ENCODE measurements at regions not wholly inside any gene's neighbourhood (a gene's known extent, or its start where the extent isn't known, plus 50 kb on each side); places are given as distances from the start of the nearest gene placed in this dataset.

DNA sequence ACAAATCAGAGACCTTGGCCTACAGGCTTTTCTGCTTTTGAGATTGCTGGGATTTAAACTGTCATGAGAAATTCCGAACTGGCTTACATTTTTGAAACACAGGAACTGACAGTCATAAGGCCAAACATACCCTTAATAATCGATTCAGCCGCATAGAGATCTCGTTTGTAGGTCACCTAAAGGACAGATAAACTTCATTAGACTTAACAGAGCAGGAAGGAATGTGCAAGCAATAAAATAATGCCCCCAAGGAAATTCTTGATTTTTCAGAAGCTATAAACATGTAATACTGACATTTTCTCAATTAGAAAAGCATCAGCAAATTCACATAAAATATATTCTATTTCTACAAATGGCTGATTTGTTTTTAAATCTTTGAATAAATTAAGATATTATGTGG is 120.0 kb downstream of the CRPPA start:
- no peak for DNase-seq (ENCODE audit: insufficient read length, low spot score)
- FAIRE-seq = peak; percentile 72
- TF ChIP-seq POLR2A (IDR thresholded peaks at IDR 0.05; ENCODE audit: low read depth, low read length) = no peak

DNA sequence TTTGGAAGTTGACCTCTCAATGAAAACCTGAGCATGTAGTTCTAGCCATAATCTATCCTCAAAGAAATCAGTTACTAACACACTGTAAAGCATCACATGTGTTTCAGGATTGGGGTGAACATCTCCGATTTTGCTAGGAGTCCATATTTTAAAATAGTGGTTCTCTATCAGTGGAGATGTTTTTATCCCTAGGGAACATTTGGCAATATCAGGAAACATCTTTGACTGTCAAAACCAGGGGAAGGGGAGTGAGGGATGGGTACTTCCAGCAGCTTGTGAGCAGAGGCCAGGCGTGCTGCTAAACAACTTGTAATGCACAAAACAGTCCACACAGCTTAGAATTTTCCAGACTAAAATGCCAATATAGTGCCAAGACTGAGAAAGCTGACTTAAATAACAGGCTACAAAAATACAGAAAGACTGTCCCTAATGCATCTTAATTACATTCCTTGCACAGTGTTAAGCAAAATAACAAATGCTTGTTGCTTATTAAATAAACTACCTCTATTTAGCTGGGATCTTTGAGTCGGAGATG is 120.9 kb downstream of the CRPPA start:
- TF ChIP-seq POLR2A (IDR thresholded peaks at IDR 0.05; ENCODE audit: low read depth, low read length) = no peak
- no peak for DNase-seq (ENCODE audit: insufficient read length, low spot score)
- peak; percentile 82 for FAIRE-seq

DNA sequence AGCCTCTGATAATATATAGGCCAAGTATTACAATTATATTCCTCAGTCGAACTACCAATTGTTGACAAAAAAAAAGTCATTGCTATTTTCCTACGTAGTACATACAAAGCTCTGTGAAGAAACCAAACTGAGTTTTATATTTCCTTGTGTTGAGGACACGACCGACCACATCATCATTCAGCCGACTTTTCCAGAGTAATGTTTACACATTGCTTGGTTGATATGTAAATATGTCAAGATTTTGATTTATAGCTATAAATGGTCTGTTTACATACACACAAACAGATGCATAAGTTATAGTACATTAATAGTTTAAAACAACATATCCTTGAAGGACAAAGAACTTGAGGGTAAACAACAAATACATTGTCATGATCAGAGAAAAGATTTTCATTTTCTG is 121.5 kb downstream of the CRPPA start:
- no peak for TF ChIP-seq POLR2A (IDR thresholded peaks at IDR 0.05; ENCODE audit: low read depth, low read length)
- no peak for DNase-seq (ENCODE audit: insufficient read length, low spot score)
- FAIRE-seq = no peak

DNA sequence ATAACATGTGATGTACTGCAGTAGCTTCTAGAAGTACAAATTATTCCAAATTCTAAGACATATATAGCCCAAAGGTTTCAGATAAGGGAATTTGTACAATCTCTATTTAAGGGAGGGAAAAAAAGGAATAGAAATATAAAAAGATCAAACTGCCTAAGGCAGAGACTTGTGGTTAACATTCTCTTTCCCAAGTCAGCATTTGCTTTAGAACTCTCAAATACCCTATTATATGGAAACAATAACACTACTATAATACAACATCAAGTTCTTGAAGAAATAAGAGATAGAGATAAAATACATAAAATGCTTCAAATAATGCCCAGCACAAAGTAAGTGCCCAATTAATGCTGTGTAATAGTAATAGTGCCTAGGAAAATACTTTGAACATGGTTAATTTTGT is 123.1 kb downstream of the CRPPA start:
- no peak for FAIRE-seq

GRCh38 chr7:16295558-16295957 is 125.8 kb downstream of the CRPPA start:
- TF ChIP-seq POLR2A (IDR thresholded peaks at IDR 0.05; ENCODE audit: low read depth, low read length) = no peak
- DNase-seq (ENCODE audit: insufficient read length, low spot score) = no peak

More for the DNA sequence above, 123.1 kb downstream of the CRPPA start:
- no peak for TF ChIP-seq POLR2A (IDR thresholded peaks at IDR 0.05; ENCODE audit: low read depth, low read length)
- no peak for DNase-seq (ENCODE audit: insufficient read length, low spot score)

DNA sequence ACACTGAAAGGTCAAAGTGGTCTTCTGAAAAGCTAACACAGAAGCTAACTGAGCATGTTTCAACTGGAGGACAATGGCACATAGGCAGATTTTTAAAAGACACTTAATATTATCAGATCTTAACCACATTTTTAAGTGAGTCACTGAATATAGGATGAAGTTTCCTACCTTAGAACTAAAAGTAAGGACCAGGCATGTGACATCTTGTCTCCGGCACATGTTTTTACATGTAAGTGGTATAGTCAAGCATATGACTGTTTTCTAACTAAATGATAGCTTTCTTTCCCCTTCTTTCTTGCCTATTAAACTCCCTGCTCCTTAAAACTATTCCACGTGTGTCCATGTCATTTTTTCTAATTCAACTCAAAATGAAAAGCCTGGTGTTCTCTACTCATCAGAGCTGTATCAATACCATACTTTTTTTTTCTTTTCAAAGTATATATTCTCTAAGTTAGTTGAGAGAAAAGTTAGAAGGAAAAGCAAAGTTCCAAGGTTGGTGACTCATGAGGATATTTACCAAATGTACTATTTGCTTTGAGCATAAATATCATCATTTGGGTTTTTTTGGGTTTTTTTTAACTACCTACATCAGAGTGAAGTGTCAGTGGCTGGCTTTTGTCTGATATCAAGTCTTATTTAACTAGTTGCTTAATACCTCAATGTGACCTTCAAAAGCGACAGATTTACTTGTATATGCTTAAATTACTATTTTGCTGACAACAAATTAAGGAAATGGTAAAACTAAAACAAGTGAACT is 127.5 kb downstream of the CRPPA start:
- peak; percentile 68 for FAIRE-seq
- no peak for DNase-seq (ENCODE audit: insufficient read length, low spot score)
- no peak for TF ChIP-seq POLR2A (IDR thresholded peaks at IDR 0.05; ENCODE audit: low read depth, low read length)

More at GRCh38 chr7:16295558-16295957, 125.8 kb downstream of the CRPPA start:
- no peak for FAIRE-seq

DNA sequence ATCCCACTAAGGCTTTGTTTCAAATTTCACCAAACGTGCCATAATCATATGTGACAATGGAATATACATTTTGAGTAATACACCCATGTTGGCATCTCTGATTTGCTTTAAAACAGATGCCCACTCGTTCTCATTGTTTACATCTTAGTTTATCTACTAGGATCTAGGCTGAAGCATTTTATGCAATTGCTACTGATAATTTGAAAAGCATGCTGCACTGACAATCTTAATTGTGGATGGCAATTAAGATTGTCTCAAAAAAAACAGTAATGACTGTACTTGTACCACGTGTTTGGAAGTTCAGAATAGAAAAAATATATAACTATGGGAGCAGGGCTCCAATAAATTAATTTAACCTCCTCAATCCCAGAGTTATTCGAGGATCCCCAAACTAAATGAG is 136.8 kb downstream of the CRPPA start:
- no peak for TF ChIP-seq POLR2A (IDR thresholded peaks at IDR 0.05; ENCODE audit: low read depth, low read length)
- FAIRE-seq = peak; percentile 72

GRCh38 chr7:16278167-16278787 is 143.1 kb downstream of the CRPPA start:
- no peak for TF ChIP-seq POLR2A (IDR thresholded peaks at IDR 0.05; ENCODE audit: low read depth, low read length)
- FAIRE-seq = peak; percentile 62
- no peak for DNase-seq (ENCODE audit: insufficient read length, low spot score)

More for the DNA sequence above, 136.8 kb downstream of the CRPPA start:
- no peak for DNase-seq (ENCODE audit: insufficient read length, low spot score)

DNA sequence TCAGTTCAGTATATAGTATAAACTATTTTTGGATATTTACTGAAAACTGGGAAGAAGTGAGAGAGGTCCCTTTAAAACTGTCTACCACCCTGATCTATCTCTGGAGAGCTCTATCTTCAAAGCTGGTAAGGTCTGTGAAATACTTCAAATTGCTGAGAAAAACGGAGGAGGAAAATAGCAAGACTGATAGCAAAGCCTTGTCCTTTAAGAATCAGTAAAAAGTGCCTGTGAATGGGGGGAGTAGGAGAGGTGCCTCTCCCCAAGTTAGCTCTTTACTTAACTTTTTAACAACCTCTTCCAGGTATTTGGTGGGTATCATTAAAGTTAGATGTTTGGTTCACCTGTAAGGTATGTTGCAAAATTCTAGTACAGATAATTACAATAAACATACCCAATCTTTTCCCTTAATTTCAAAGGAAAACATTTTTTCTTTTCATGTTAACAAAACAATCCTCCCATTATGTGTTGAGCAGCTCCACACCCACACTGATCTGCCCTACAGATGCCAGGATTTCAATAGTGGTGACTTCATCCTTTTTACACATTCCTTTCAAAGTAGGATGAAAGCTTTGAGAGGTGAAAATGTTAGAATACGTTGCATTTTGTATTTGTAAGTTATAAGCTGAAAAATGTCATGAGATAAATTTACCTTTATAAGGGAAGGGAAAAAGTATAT is 149.2 kb downstream of the CRPPA start:
- no peak for TF ChIP-seq POLR2A (IDR thresholded peaks at IDR 0.05; ENCODE audit: low read depth, low read length)
- DNase-seq (ENCODE audit: insufficient read length, low spot score) (no peak), FAIRE-seq (peak; percentile 87)

DNA sequence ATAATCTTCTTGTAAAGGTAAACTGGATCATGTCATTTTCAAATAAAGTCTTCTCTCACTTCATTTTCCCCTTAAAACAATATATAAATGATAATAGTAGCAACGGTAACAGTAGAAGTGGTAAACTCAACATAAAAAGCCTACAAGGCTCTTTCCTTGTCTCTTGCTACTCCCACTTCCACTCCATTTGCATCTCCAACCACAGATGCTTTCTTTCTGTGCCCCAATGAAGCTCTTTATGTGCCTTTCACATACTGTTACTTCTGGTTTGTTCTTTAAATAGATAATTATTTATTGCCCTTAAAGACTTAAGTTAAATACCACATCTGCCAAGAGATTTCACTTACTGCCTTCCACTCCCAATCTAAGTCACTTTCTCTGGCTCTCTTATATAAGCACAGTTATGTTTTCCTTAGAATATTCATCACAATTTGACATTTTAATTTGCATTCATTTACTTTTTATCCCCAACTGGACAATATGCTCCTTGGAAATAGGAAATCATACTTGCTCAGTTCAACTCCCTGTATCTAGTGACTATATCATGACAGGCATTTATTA is 149.9 kb downstream of the CRPPA start:
- peak; percentile 33 for FAIRE-seq
- no peak for TF ChIP-seq POLR2A (IDR thresholded peaks at IDR 0.05; ENCODE audit: low read depth, low read length)
- no peak for DNase-seq (ENCODE audit: insufficient read length, low spot score)

- DNase-seq (ENCODE audit: insufficient read length, low spot score) (no peak), FAIRE-seq (no peak)
- TF ChIP-seq POLR2A (IDR thresholded peaks at IDR 0.05; ENCODE audit: low read depth, low read length) = no peak
These were observed 150.5 kb downstream of the CRPPA start for GRCh38 chr7:16270844-16271243.

DNA sequence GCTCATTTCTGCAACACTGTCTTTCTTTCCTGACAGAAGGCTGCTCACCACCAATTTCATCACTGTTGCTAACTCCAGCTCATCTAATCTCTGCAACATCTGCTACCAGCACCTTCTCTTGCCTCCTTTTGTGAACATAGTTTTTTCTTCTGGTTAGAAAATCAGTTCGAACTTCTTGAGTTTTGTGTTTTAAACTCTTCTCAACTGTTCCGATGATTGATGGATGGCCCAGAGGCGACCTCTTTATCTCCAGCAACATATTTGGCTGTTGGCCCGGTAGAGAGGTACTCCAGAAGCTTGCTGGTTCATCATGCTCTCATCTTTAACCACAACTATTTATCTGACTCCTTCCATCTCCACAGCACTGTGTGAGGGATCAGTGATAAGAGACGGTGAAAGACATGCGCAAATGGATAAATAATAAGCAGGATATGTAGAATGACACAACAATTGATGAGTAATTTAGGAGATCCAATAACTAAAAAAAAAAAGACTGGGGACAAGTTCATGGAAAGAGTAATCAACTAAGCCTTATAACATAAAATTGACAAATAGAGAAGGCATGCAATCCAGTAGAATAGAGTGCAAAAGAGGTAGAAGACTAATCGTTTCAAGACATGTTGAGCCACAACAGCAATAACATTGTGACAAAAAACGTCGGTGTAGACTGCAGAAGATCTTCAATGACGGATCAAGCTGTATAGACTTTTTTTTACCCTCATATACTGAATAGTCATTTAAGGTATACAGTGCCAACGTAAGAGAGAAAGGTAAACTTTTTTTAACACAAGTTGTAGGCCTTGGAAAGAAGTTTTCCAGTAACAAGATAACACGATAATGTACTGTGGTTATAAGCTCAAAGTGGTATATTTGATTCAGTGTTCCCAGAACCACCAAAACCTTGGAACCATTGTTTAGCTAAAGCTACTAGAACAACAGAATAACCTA is 152.2 kb downstream of the CRPPA start:
- no peak for TF ChIP-seq POLR2A (IDR thresholded peaks at IDR 0.05; ENCODE audit: low read depth, low read length)
- no peak for DNase-seq (ENCODE audit: insufficient read length, low spot score)
- peak; percentile 88 for FAIRE-seq
